ENCODE measurements at regions not wholly inside any gene's neighbourhood (a gene's known extent, or its start where the extent isn't known, plus 50 kb on each side); places are given as distances from the start of the nearest gene placed in this dataset.

GRCh38 chr12:124434951-124435805 lies 132.2 kb downstream of the NCOR2 start:
- in situ Hi-C loops (cut with MboI; ENCODE audit: low sequenced_read_pairs): no loop called here

- in situ Hi-C loops (cut with MboI; ENCODE audit: low sequenced_read_pairs): no loop called here
These were observed 133.1 kb downstream of the NCOR2 start for GRCh38 chr12:124434354-124434753.

- in situ Hi-C loops (cut with MboI; ENCODE audit: low sequenced_read_pairs): no loop called here
These were observed 133.5 kb downstream of the NCOR2 start for GRCh38 chr12:124433879-124434278.

- in situ Hi-C loops (cut with MboI; ENCODE audit: low sequenced_read_pairs): no loop called here
These were observed 134.1 kb downstream of the NCOR2 start for GRCh38 chr12:124433147-124433874.

- in situ Hi-C loops (cut with MboI; ENCODE audit: low sequenced_read_pairs): no loop called here
These were observed 135.0 kb downstream of the NCOR2 start for GRCh38 chr12:124432376-124432775.

DNA sequence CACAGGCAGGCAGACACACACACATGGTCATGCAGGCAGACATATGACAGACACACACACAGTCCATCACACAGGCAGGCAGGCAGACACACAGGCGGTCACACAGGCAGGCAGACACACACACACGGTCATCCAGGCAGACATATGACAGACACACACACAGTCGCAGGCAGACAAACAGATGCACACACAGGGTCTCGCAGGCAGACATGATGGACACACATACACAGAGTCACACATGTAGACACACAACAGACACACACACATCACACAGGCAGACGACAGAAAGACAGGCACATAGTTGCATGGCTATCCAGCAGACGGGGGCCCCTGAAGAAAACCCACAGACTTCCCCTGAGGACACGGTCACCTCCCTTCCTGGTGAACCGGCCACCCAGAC lies 135.4 kb downstream of the NCOR2 start:
- in situ Hi-C loops (cut with MboI; ENCODE audit: low sequenced_read_pairs): no loop called here

DNA sequence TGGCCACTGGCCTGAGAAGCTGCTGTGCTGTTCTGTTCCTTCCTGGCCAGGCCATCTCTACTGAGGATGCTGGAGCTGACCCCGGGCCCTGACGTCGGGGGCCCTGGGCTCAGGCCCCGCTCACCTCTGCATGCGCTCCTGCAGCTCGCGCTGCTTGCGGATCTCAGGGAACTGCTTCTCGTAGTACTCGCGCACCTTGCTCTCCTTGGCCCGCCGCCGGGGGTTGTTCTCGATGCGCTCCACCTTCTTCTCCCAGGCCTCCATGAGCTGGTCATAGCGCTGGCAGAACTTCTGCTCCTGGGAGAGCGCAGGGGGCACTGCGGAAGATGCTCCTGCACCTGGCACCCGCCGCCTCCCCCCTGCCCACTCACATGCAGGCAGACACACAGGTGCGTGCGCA lies 135.6 kb downstream of the RFLNA start:
- in situ Hi-C loops (cut with MboI; ENCODE audit: low sequenced_read_pairs): no loop called here

DNA sequence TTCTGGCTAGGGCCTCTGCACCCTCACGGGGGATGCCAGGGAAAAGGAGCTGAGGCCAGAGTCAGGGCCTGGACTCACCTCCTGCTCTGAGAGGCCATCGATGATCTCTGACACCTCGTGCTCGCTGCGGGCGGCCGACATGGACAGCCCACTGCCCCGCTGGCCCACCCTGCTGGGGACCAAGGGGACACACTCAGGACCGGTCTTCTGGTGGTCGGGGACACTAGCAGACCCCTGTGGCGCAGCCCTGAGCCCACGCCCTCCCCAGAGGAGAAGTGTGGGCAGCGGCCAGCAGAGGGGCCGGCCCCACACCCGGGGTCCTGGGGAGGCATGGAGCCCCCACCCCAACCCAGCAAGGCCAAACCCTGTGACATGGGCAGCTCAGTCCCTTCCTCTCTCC lies 134.6 kb downstream of the RFLNA start:
- in situ Hi-C loops (cut with MboI; ENCODE audit: low sequenced_read_pairs): no loop called here

GRCh38 chr12:124428792-124429281 lies 133.9 kb downstream of the RFLNA start:
- in situ Hi-C loops (cut with MboI; ENCODE audit: low sequenced_read_pairs): no loop called here

DNA sequence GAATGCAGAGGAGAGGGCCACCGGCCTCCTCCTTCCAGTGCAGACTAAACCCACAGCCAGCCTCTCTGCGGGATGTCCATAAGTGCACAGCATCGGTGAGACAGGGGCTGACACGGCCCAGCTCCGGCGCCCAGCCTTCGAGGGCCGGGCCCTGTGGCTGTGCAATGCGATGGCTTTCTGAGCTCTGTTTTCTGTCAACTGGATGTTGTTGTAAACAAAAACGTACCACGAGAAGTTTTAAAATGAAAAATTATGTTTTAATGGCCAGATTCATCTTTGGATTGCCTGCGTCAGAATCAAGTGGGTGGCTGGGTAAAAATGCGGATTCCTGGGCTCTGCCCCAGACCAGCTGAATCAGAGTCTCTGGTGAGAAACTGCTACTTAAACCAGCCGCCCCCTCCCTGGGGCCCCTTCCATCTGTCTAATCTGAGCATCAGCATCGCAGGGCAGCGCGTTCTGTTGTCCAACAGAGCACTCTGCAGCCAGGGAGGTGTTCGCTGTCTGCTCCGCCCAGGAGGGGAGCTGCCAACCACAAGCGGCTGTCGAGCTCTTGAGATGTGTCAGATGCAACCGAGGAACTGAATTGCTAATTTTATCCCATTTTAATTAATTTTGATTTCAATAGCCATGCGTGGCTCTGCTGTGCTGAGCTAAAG lies 133.4 kb downstream of the RFLNA start:
- in situ Hi-C loops (cut with MboI; ENCODE audit: low sequenced_read_pairs): no loop called here

DNA sequence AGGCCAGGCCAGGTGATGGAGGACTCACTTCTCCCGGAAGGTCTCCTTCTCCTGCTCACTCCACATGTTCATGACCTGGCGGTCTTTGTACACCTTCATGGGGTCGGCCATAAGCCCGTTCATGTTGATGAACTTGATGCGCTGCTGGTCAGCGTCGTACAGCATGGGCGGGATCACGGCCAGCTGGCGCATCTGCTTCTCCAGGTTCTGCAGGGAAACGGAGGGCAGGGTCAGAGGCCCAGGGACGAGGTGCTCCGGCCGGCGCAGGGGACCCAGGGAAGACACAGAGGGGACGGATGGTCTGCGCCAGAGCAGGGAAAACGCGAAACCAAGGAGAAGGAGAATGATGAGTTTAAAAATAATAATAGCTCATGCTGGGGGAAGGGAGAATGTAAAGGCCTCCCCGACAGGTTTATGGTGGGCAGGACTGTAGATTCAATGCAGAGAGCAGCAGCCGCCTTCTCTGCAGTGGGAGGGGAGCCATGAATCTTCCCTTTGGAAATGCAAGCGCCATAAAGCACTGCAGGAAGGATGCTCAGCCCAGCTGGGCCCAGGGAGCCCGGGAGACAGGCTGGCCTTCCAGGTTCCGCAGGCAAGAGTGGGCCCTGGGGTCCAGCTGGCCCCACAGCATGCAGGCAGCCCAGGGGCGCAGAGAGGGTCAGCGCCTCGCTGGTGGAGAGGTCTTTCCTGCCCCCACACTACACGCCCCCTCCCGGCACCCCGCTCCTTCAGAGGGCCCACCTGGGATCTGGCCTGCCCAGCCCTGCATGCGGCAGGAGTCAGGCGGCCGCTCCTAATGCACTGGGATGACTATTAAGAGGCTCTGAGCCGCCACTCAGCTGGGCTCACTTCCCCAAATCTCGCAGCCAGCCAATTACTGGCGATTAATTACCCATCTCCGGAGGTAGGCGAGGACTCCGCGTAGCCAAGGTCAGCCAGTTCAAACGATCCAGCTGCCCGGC lies 132.0 kb downstream of the RFLNA start:
- in situ Hi-C loops (cut with MboI; ENCODE audit: low sequenced_read_pairs): no loop called here

DNA sequence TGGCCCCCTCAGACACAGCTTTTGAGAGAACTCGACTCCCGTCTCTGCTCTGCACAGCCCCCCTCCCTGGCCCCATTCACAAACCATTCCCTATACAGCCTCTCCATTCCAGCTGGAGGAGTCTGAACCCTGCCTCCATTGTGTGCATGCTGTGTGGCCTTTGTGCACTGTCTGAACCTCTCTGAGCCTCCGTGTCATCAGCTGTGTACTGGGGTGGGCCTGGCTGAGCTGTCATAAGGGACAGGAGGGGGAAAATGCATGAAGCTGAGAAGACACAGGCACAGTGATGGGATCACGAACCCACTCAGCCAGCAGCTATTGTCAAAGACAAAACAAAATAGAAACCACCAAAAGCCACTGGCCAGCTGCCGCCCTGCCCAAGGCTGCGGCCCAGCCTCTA lies 130.8 kb downstream of the RFLNA start:
- in situ Hi-C loops (cut with MboI; ENCODE audit: low sequenced_read_pairs): no loop called here

GRCh38 chr12:124424516-124424905 lies 129.6 kb downstream of the RFLNA start:
- in situ Hi-C loops (cut with MboI; ENCODE audit: low sequenced_read_pairs): no loop called here

- in situ Hi-C loops (cut with MboI; ENCODE audit: low sequenced_read_pairs): no loop called here
These were observed 129.0 kb downstream of the RFLNA start for GRCh38 chr12:124423761-124424515.

DNA sequence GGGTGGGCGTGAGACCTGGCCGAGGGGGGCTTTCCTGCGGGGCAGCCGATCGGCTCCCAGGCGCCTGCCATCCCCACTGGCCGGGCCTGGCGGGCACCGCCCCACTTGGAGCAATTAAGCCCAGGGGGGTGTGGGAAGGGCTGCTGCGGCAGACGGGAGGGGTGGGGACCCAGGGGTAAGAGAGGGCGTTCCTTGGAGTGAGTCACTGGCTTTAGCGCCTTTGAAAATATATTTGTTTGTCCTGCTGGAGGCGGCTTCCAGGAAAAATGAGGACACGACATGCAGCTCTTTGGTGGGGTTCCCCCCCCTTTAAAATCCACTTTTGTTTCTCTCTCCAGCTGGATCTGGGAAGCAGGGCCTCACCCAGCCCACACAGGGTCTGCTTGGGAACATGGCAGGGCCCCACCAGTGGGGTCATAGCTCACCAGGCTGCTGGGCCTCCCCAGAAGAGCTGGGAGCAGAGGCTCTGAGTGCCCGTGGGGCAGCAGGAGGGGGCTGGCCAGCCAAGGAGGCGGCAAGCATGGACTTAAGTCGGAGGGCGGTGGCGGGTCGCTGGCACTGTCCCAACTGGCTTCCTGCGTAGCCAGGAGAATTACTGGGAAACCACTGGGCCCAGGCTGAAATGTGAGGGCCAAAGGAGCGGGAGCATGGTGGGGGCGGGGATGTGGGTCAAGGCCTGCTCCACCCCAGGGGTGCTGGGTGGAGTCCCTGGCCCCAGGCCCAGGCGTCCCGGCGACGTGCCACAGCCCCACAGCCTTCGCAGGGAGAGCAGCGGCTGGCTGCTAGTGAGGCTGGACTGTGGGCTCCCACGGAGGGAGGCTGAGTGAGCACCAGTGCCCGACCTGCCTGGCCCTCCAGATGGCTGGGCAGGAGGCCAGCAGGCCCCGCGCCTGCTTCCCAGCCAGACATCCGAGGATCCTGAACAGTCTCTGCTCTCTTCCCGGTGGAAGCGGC lies 128.0 kb downstream of the RFLNA start:
- in situ Hi-C loops (cut with MboI; ENCODE audit: low sequenced_read_pairs): no loop called here

GRCh38 chr12:124422142-124422569 lies 127.3 kb downstream of the RFLNA start:
- in situ Hi-C loops (cut with MboI; ENCODE audit: low sequenced_read_pairs): no loop called here

- in situ Hi-C loops (cut with MboI; ENCODE audit: low sequenced_read_pairs): no loop called here
These were observed 126.2 kb downstream of the RFLNA start for GRCh38 chr12:124420996-124421674.
